SK-N-SH (cell line): ENCODE measurements at regions not wholly inside any gene's neighbourhood (a gene's known extent, or its start where the extent isn't known, plus 50 kb on each side); places are given as distances from the start of the nearest gene placed in this dataset.

Experiments used
- CTCF ChIA-PET: fragments of 300-600, 350-600 bp; formaldehyde crosslinking; extraction: SDS; loops from one replicate; lab custom pipeline; 2021; lab: Yijun Ruan, JAX
- POLR2A ChIA-PET: fragments of 350-600 bp; sonication (Branson Sonifier 250); formaldehyde crosslinking; extraction: SDS; loops from one replicate; lab custom pipeline; 2020; ENCODE audit warnings: antibody characterized with exemption, inconsistent platforms; lab: Yijun Ruan, JAX
- DNase-seq: peaks from one replicate; pipeline ENCODE4 v3.0.0; 2012
- H2AFZ ChIP-seq: fragments of 200-600 bp; sonication (generic); 2 replicates; pipeline ENCODE4 v1.8.1; 2016; ENCODE audit warnings: antibody characterized with exemption, mild to moderate bottlenecking, low read depth
- H3F3A ChIP-seq: fragments of 200-600 bp; sonication (generic); replicated peaks from 2 replicates; pipeline ENCODE3; 2016; ENCODE audit warnings: antibody characterized with exemption, mild to moderate bottlenecking; ENCODE audit not compliant: insufficient read depth
- H3K27ac ChIP-seq, 2 experiments: fragments of 200-500 bp in 1 of 2; fragments of 200-600 bp in 1 of 2; sonication (Bioruptor generic) in 1 of 2; sonication (generic), shearing (Covaris generic) in 1 of 2; 2 replicates each; pipeline versions ENCODE4 v1.5.1 to v1.6.1; 2014 to 2016; ENCODE audit warnings: low read depth in 2 of 2, inconsistent platforms in 1 of 2, low read length in 1 of 2, mild to moderate bottlenecking in 1 of 2, mixed read lengths in 1 of 2
- H3K27me3 ChIP-seq: fragments of 200-600 bp; sonication (generic), shearing (Covaris generic); 2 replicates; pipeline ENCODE4 v1.6.1; 2016; ENCODE audit warnings: mixed run types; ENCODE audit not compliant: insufficient read depth
- H3K36me3 ChIP-seq, 2 experiments: fragments of 200-500 bp in 1 of 2; fragments of 200-600 bp in 1 of 2; sonication (Bioruptor generic) in 1 of 2; sonication (generic) in 1 of 2; replicated peaks in 1 of 2; 2 replicates each; pipeline versions ENCODE3 to v1.5.1; 2014 to 2016; ENCODE audit warnings: low read length in 1 of 2, mild to moderate bottlenecking in 1 of 2; ENCODE audit not compliant: insufficient read depth in 2 of 2, control insufficient read depth in 1 of 2
- H3K4me1 ChIP-seq, 2 experiments: fragments of 200-500 bp in 1 of 2; fragments of 200-600 bp in 1 of 2; sonication (Bioruptor generic) in 1 of 2; sonication (generic), shearing (Covaris generic) in 1 of 2; 2 replicates each; pipeline versions ENCODE4 v1.5.1 to v1.6.1; 2014 to 2016; ENCODE audit warnings: low read depth in 1 of 2, low read length in 1 of 2, mixed run types in 1 of 2; ENCODE audit not compliant: insufficient read depth in 2 of 2, control insufficient read depth in 1 of 2
- H3K4me2 ChIP-seq: fragments of 200-600 bp; sonication (generic), shearing (Covaris generic); 2 replicates; pipeline ENCODE4 v1.6.1; 2017; ENCODE audit warnings: mixed run types
- H3K4me3 ChIP-seq, 2 experiments: fragments of 200-500 bp in 1 of 2; fragments of 200-600 bp in 1 of 2; sonication (Bioruptor generic) in 1 of 2; sonication (generic), shearing (Covaris generic) in 1 of 2; 2 replicates each; pipeline versions ENCODE4 v1.5.1 to v1.8.1; 2014 to 2016; ENCODE audit warnings: low read depth in 2 of 2, inconsistent platforms in 1 of 2, low read length in 1 of 2, mild to moderate bottlenecking in 1 of 2, mixed read lengths in 1 of 2, moderate library complexity in 1 of 2
- H3K79me2 ChIP-seq: fragments of 200-600 bp; sonication (generic); 2 replicates; pipeline ENCODE4 v1.8.1; 2017; ENCODE audit warnings: mild to moderate bottlenecking; ENCODE audit not compliant: insufficient read depth
- H3K9ac ChIP-seq: fragments of 200-600 bp; sonication (generic); 2 replicates; pipeline ENCODE4 v1.6.1; 2017; ENCODE audit warnings: mixed run types
- H3K9me2 ChIP-seq: fragments of 200-600 bp; sonication (generic); 2 replicates; pipeline ENCODE4 v1.6.1; 2017; ENCODE audit warnings: mixed run types
- H3K9me3 ChIP-seq: fragments of 200-600 bp; sonication (generic); 2 replicates; pipeline ENCODE4 v1.6.1; 2017; ENCODE audit warnings: mixed run types, mild to moderate bottlenecking, moderate library complexity
- H4K20me1 ChIP-seq: fragments of 200-600 bp; sonication (generic); 2 replicates; pipeline ENCODE4 v1.6.1; 2017; ENCODE audit warnings: mild to moderate bottlenecking, mixed run types; ENCODE audit not compliant: insufficient read depth
- EP300 ChIP-seq, 2 experiments: IDR thresholded peaks; 2 replicates each; pipeline versions ENCODE4 v1.4.0 to v1.6.1; 2012; ENCODE audit warnings: borderline replicate concordance in 1 of 2, low read depth in 1 of 2, low read length in 1 of 2
- EZH2phosphoT487 ChIP-seq: fragments of 200-600 bp; sonication (generic); IDR thresholded peaks from 2 replicates; pipeline ENCODE4 v1.6.1; 2017; ENCODE audit warnings: low read depth, mixed run types, mild to moderate bottlenecking, antibody characterized with exemption, moderate library complexity, borderline replicate concordance
- FOSL2 ChIP-seq: IDR thresholded peaks from 2 replicates; pipeline ENCODE4 v1.4.0; 2012; ENCODE audit warnings: low read depth, mild to moderate bottlenecking, moderate library complexity, borderline replicate concordance
- FOXJ3 ChIP-seq: sonication (generic); formaldehyde crosslinking; IDR thresholded peaks from 2 replicates; pipeline ENCODE4 v1.5.1; 2020; ENCODE audit warnings: mild to moderate bottlenecking, missing genetic modification reagents
- FOXM1 ChIP-seq: IDR thresholded peaks from 2 replicates; pipeline ENCODE4 v1.4.0; 2012; ENCODE audit warnings: low read depth, mild to moderate bottlenecking
- GATA2 ChIP-seq: sonication (generic); formaldehyde crosslinking; IDR thresholded peaks from 2 replicates; pipeline ENCODE4 v1.5.0; 2020; ENCODE audit warnings: mild to moderate bottlenecking, missing genetic modification reagents
- JUND ChIP-seq: IDR thresholded peaks from 2 replicates; pipeline ENCODE4 v1.4.0; 2012
- NRF1 ChIP-seq: IDR thresholded peaks from 2 replicates; pipeline ENCODE4 v1.6.1; 2012; ENCODE audit warnings: low read depth, mild to moderate bottlenecking, low read length
- POLR2AphosphoS5 ChIP-seq: IDR thresholded peaks from 2 replicates; pipeline ENCODE4 v1.6.1; 2012; ENCODE audit warnings: low read depth, low read length
- RFX5 ChIP-seq: IDR thresholded peaks from 2 replicates; pipeline ENCODE4 v1.6.1; 2012; ENCODE audit warnings: mild to moderate bottlenecking, improper control_type of control experiment, low read length
- RXRA ChIP-seq: IDR thresholded peaks from 2 replicates; pipeline ENCODE4 v1.4.0; 2012; ENCODE audit warnings: low read depth, mild to moderate bottlenecking, borderline replicate concordance
- TEAD4 ChIP-seq: IDR thresholded peaks from 2 replicates; pipeline ENCODE4 v1.4.0; 2012; ENCODE audit warnings: mild to moderate bottlenecking, borderline replicate concordance; ENCODE audit not compliant: insufficient read depth
- USF1 ChIP-seq: IDR thresholded peaks from 2 replicates; pipeline ENCODE4 v1.4.0; 2012; ENCODE audit warnings: low read depth, borderline replicate concordance
- USF2 ChIP-seq: fragments of 150-350 bp; IDR thresholded peaks from 2 replicates; pipeline ENCODE4 v1.6.1; 2017; ENCODE audit warnings: antibody characterized with exemption, low read length, low read depth, borderline replicate concordance
- ZBTB33 ChIP-seq: IDR thresholded peaks from 2 replicates; pipeline ENCODE4 v1.4.0; 2012; ENCODE audit warnings: low read depth, borderline replicate concordance
- WGBS: methylation state at CpG from one replicate; pipeline ENCODE4 v1.1.6; 2017; ENCODE audit warnings: low lambda C conversion rate; 5-methylcytosine and 5-hydroxymethylcytosine counted together
- TF ChIP-seq, protein P1 (sequence below): fragments of 150-350 bp; IDR thresholded peaks from 2 replicates; pipeline ENCODE4 v1.6.1; 2016; ENCODE audit warnings: mild to moderate bottlenecking, low read depth, low read length

DNA sequence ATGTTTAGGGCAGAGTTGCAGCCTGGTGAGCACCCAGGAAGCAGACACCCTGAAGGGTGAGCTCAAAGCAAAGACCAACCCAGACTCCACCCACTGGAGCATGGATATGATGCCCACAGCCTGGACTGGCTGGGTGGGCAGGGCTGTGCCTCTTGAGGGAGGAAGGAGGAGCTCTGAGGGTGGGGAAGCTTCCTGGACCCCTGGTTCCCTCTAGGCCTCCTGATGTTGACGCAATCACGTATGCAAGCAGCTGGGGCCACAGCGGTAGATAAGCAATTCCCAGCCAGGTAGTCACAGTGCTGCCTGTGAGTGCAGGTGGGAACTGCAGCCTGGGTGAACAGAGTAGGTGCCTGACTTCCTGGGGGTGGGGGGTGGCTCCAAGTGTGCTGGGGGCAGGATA is 271.5 kb downstream of the CDK5RAP2 start:
- no peak overlapping the region for H2AFZ ChIP-seq
- no peaks in the 10 kb centered on the region for H3K9me3 ChIP-seq
- TF ChIP-seq ZBTB33 = no peak
- no peak for TF ChIP-seq NRF1
- TF ChIP-seq RFX5 = no peak
- no peak for TF ChIP-seq POLR2AphosphoS5
- no peak for TF ChIP-seq TEAD4
- TF ChIP-seq USF2 = no peak
- no peak for TF ChIP-seq RXRA
- no peak for TF ChIP-seq EZH2phosphoT487
- no peak for TF ChIP-seq USF1
- H3K9me2 ChIP-seq = no peaks in the 10 kb centered on the region
- no peaks in the 10 kb centered on the region for H3K27me3 ChIP-seq
- no peak overlapping the region for H3K4me3 ChIP-seq
- no peak overlapping the region for H3K9ac ChIP-seq
- POLR2A ChIA-PET = no interaction called here
- no peaks in the 10 kb centered on the region for H3K79me2 ChIP-seq
- no peaks in the 10 kb centered on the region for H3K36me3 ChIP-seq
- 57% methylated on average over 3 of the region's 3 CpGs for WGBS
- CTCF ChIA-PET = interaction anchor here (1.3 kb wide), 1 partner anchor 41 kb away, joined by 5 read pairs; no protein-coding TSS in a partner anchor
- peaks cover 0 to 4% of the 10 kb centered on the region in 2 experiments; a peak in 1 of 4 replicates for H3K4me1 ChIP-seq
- no peaks in the 10 kb centered on the region for H4K20me1 ChIP-seq
- H3K27ac ChIP-seq = no peak overlapping the region
- no peak overlapping the region for H3K4me2 ChIP-seq
- DNase-seq = no peak
- no peaks in the 10 kb centered on the region for H3F3A ChIP-seq

DNA sequence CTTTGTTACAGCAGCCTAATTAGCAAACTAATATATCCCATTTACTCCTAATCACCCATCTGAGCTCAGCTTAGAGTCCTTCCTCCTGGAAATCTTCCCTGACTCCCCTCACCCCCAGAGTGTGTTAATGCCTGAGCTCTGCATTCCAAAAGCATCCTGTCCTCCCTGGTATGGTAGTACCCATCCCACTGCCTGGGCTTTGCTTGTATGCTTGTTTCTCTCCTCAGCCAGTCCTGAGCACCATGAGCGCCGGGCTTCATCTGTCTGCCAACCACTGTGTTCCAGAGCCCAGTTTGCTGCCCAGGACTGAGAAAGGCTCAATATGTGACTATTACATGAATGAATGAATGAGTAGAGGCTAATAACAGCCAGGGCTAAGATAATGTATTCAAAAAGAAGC is 272.4 kb downstream of the CDK5RAP2 start:
- H3K27me3 ChIP-seq = no peaks in the 10 kb centered on the region
- H3K9ac ChIP-seq = no peak overlapping the region
- no peaks in the 10 kb centered on the region for H4K20me1 ChIP-seq
- H3K9me2 ChIP-seq = no peaks in the 10 kb centered on the region
- H3K36me3 ChIP-seq = no peaks in the 10 kb centered on the region
- no peaks in the 10 kb centered on the region for H3K9me3 ChIP-seq
- POLR2A ChIA-PET = no interaction called here
- H2AFZ ChIP-seq = no peak overlapping the region
- H3K4me1 ChIP-seq = peaks cover 0 to 4% of the 10 kb centered on the region in 2 experiments; a peak in 1 of 4 replicates
- TF ChIP-seq GATA2 (CRISPR knock-in tag) (no peak), FOXJ3 (CRISPR knock-in tag) (no peak), EP300 (IDR thresholded peaks at IDR 0.05; ENCODE audit: borderline replicate concordance in 1 of 2, low read depth in 1 of 2, low read length in 1 of 2) (no peak), JUND (no peak), FOXM1 (no peak), FOSL2 (no peak)
- TF ChIP-seq, protein P1, sequence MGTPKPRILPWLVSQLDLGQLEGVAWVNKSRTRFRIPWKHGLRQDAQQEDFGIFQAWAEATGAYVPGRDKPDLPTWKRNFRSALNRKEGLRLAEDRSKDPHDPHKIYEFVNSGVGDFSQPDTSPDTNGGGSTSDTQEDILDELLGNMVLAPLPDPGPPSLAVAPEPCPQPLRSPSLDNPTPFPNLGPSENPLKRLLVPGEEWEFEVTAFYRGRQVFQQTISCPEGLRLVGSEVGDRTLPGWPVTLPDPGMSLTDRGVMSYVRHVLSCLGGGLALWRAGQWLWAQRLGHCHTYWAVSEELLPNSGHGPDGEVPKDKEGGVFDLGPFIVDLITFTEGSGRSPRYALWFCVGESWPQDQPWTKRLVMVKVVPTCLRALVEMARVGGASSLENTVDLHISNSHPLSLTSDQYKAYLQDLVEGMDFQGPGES = no peak
- no peaks in the 10 kb centered on the region for H3K79me2 ChIP-seq
- CTCF ChIA-PET = interaction anchor here (1.3 kb wide), 1 partner anchor 42 kb away, joined by 5 read pairs; no protein-coding TSS in a partner anchor
- no peak overlapping the region for H3K4me3 ChIP-seq
- 41% methylated on average over 2 of the region's 2 CpGs for WGBS
- H3K4me2 ChIP-seq = no peak overlapping the region
- DNase-seq = no peak
- no peaks in the 10 kb centered on the region for H3F3A ChIP-seq
- H3K27ac ChIP-seq = no peak overlapping the region
